ENCODE measurements at regions not wholly inside any gene's neighbourhood (a gene's known extent, or its start where the extent isn't known, plus 50 kb on each side); places are given as distances from the start of the nearest gene placed in this dataset.

DNA sequence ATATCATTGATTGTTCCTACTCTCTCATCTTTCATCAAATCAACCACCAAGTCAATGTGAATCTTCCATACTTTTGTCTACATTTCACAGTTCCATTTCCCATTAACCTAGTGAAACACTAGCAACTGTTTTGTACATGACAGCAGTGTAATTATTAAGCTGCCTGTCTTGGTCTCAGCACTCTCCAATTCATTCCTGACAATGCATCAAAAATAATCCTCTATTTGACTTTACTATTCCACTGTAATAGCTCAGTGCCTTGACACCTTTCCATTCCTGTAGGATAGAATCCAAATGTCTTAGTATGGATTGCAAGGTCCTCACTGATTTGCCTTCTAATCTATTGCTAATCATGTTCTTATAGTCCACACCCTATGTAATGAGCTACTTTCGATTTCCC lies 2405.8 kb downstream of the PCDH7 start:
- TF ChIP-seq OSR1 (CRISPR knock-in tag; IDR thresholded peaks at IDR 0.05) (no peak), TOX (CRISPR knock-in tag; IDR thresholded peaks at IDR 0.05; ENCODE audit: borderline replicate concordance) (no peak), TCF4 (CRISPR knock-in tag; IDR thresholded peaks at IDR 0.05; ENCODE audit: borderline replicate concordance) (no peak), ZNF8 (CRISPR knock-in tag; IDR thresholded peaks at IDR 0.05) (no peak), ZNF565 (CRISPR knock-in tag; conservative IDR thresholded peaks at IDR 0.05; ENCODE audit: low read depth) (no peak), ZFP3 (CRISPR knock-in tag; IDR thresholded peaks at IDR 0.05) (no peak), ZNF70 (CRISPR knock-in tag; IDR thresholded peaks at IDR 0.05) (no peak), BACH2 (CRISPR knock-in tag; IDR thresholded peaks at IDR 0.05; ENCODE audit: borderline replicate concordance) (no peak), PPARA (CRISPR knock-in tag; IDR thresholded peaks at IDR 0.05; ENCODE audit: borderline replicate concordance) (no peak), ESRRG (CRISPR knock-in tag; IDR thresholded peaks at IDR 0.05) (no peak), RARB (CRISPR knock-in tag; IDR thresholded peaks at IDR 0.05) (no peak)
- TF ChIP-seq, protein P1, sequence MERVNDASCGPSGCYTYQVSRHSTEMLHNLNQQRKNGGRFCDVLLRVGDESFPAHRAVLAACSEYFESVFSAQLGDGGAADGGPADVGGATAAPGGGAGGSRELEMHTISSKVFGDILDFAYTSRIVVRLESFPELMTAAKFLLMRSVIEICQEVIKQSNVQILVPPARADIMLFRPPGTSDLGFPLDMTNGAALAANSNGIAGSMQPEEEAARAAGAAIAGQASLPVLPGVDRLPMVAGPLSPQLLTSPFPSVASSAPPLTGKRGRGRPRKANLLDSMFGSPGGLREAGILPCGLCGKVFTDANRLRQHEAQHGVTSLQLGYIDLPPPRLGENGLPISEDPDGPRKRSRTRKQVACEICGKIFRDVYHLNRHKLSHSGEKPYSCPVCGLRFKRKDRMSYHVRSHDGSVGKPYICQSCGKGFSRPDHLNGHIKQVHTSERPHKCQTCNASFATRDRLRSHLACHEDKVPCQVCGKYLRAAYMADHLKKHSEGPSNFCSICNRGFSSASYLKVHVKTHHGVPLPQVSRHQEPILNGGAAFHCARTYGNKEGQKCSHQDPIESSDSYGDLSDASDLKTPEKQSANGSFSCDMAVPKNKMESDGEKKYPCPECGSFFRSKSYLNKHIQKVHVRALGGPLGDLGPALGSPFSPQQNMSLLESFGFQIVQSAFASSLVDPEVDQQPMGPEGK (CRISPR knock-in tag; IDR thresholded peaks at IDR 0.05; ENCODE audit: borderline replicate concordance), result no peak
- TF ChIP-seq, protein P2, sequence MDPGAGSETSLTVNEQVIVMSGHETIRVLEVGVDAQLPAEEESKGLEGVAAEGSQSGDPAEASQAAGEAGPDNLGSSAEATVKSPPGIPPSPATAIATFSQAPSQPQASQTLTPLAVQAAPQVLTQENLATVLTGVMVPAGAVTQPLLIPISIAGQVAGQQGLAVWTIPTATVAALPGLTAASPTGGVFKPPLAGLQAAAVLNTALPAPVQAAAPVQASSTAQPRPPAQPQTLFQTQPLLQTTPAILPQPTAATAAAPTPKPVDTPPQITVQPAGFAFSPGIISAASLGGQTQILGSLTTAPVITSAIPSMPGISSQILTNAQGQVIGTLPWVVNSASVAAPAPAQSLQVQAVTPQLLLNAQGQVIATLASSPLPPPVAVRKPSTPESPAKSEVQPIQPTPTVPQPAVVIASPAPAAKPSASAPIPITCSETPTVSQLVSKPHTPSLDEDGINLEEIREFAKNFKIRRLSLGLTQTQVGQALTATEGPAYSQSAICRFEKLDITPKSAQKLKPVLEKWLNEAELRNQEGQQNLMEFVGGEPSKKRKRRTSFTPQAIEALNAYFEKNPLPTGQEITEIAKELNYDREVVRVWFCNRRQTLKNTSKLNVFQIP (CRISPR knock-in tag; IDR thresholded peaks at IDR 0.05; ENCODE audit: borderline replicate concordance, low read depth), result no peak
- TF ChIP-seq, protein P3, sequence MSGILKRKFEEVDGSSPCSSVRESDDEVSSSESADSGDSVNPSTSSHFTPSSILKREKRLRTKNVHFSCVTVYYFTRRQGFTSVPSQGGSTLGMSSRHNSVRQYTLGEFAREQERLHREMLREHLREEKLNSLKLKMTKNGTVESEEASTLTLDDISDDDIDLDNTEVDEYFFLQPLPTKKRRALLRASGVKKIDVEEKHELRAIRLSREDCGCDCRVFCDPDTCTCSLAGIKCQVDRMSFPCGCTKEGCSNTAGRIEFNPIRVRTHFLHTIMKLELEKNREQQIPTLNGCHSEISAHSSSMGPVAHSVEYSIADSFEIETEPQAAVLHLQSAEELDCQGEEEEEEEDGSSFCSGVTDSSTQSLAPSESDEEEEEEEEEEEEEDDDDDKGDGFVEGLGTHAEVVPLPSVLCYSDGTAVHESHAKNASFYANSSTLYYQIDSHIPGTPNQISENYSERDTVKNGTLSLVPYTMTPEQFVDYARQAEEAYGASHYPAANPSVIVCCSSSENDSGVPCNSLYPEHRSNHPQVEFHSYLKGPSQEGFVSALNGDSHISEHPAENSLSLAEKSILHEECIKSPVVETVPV (CRISPR knock-in tag; IDR thresholded peaks at IDR 0.05), result no peak

Measured in SK-N-SH treated with all-trans-retinoic acid at 6 μM for 48 hours (cell line).